ENCODE measurements at regions not wholly inside any gene's neighbourhood (a gene's known extent, or its start where the extent isn't known, plus 50 kb on each side); places are given as distances from the start of the nearest gene placed in this dataset.

- no peaks in the 10 kb centered on the region for H4K20me1 ChIP-seq (ENCODE audit: insufficient read depth, poor library complexity, severe bottlenecking)
- no peaks in the 10 kb centered on the region for H3K9me3 ChIP-seq (ENCODE audit: low read depth)
- no peak overlapping the region for H2AFZ ChIP-seq
- TF ChIP-seq EZH2 (IDR thresholded peaks at IDR 0.05; ENCODE audit: borderline replicate concordance): no peak
- TF ChIP-seq, protein P1, sequence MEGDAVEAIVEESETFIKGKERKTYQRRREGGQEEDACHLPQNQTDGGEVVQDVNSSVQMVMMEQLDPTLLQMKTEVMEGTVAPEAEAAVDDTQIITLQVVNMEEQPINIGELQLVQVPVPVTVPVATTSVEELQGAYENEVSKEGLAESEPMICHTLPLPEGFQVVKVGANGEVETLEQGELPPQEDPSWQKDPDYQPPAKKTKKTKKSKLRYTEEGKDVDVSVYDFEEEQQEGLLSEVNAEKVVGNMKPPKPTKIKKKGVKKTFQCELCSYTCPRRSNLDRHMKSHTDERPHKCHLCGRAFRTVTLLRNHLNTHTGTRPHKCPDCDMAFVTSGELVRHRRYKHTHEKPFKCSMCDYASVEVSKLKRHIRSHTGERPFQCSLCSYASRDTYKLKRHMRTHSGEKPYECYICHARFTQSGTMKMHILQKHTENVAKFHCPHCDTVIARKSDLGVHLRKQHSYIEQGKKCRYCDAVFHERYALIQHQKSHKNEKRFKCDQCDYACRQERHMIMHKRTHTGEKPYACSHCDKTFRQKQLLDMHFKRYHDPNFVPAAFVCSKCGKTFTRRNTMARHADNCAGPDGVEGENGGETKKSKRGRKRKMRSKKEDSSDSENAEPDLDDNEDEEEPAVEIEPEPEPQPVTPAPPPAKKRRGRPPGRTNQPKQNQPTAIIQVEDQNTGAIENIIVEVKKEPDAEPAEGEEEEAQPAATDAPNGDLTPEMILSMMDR (IDR thresholded peaks at IDR 0.05; ENCODE audit: poor library complexity): no peak
- no peak for TF ChIP-seq EZH2phosphoT487 (IDR thresholded peaks at IDR 0.05; ENCODE audit: low read depth, severe bottlenecking, unreplicated experiment)
- no peaks in the 10 kb centered on the region for H3K4me1 ChIP-seq (ENCODE audit: insufficient read depth)
- no peaks in the 10 kb centered on the region for H3K36me3 ChIP-seq (replicated peaks; ENCODE audit: insufficient read depth, low read depth)
- H3K27me3 ChIP-seq: no peaks in the 10 kb centered on the region
- H3K27ac ChIP-seq: no peak overlapping the region
- no peak overlapping the region for H3K4me3 ChIP-seq
- no peak for DNase-seq (ENCODE audit: low spot score)
- H3K79me2 ChIP-seq: no peaks in the 10 kb centered on the region
- no peak overlapping the region for H3K4me2 ChIP-seq
- 93% methylated on average over 2 of the region's 2 CpGs for WGBS (ENCODE audit: low lambda C conversion rate, missing lambda C conversion rate)
- no peaks in the 10 kb centered on the region for H3K9me2 ChIP-seq (replicated peaks; ENCODE audit: insufficient read depth)
These were observed 455.9 kb upstream of the KLF4 start for GRCh38 chr9:107945493-107945892.

DNA sequence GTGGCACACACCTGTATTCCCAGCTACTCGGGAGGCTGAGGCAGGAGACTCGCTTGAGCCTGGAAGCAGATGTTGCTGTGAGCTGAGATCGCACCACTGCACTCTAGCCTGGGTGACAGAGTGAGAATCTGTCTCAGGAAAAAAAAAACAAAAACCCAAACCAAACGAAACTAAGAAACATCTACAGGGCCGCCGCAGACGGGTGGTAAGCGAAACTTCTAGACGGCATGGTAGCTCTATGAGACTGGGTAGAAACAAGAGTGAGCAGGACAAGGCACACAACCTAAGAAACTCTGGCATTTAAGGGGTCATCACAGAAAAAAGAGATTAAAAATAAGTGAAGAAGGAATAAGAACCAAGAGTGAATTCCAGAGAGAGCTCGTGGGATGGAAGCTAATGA lies 454.8 kb upstream of the KLF4 start:
- no peaks in the 10 kb centered on the region for H4K20me1 ChIP-seq (ENCODE audit: insufficient read depth, poor library complexity, severe bottlenecking)
- no peaks in the 10 kb centered on the region for H3K9me3 ChIP-seq (ENCODE audit: low read depth)
- H3K4me3 ChIP-seq: no peak overlapping the region
- no peak overlapping the region for H2AFZ ChIP-seq
- H3K79me2 ChIP-seq: no peaks in the 10 kb centered on the region
- H3K36me3 ChIP-seq (replicated peaks; ENCODE audit: insufficient read depth, low read depth): no peaks in the 10 kb centered on the region
- H3K4me1 ChIP-seq (ENCODE audit: insufficient read depth): no peaks in the 10 kb centered on the region
- TF ChIP-seq, protein P1 (IDR thresholded peaks at IDR 0.05; ENCODE audit: poor library complexity): no peak
- no peak for TF ChIP-seq EZH2 (IDR thresholded peaks at IDR 0.05; ENCODE audit: borderline replicate concordance)
- no peak for TF ChIP-seq EZH2phosphoT487 (IDR thresholded peaks at IDR 0.05; ENCODE audit: low read depth, severe bottlenecking, unreplicated experiment)
- no peak for DNase-seq (ENCODE audit: low spot score)
- H3K9me2 ChIP-seq (replicated peaks; ENCODE audit: insufficient read depth): no peaks in the 10 kb centered on the region
- 92% methylated on average over 10 of the region's 10 CpGs for WGBS (ENCODE audit: low lambda C conversion rate, missing lambda C conversion rate)
- no peak overlapping the region for H3K27ac ChIP-seq
- no peaks in the 10 kb centered on the region for H3K27me3 ChIP-seq
- no peak overlapping the region for H3K4me2 ChIP-seq

- WGBS (ENCODE audit: low lambda C conversion rate, missing lambda C conversion rate): 79% methylated on average over 3 of the region's 3 CpGs
- no peaks in the 10 kb centered on the region for H3K27me3 ChIP-seq
- H3K36me3 ChIP-seq (replicated peaks; ENCODE audit: insufficient read depth, low read depth): no peaks in the 10 kb centered on the region
- H3K27ac ChIP-seq: no peak overlapping the region
- H2AFZ ChIP-seq: no peak overlapping the region
- H3K4me3 ChIP-seq: no peak overlapping the region
- DNase-seq (ENCODE audit: low spot score): no peak
- H3K4me2 ChIP-seq: no peak overlapping the region
- H3K79me2 ChIP-seq: no peaks in the 10 kb centered on the region
- no peaks in the 10 kb centered on the region for H3K9me3 ChIP-seq (ENCODE audit: low read depth)
- H4K20me1 ChIP-seq (ENCODE audit: insufficient read depth, poor library complexity, severe bottlenecking): no peaks in the 10 kb centered on the region
- no peaks in the 10 kb centered on the region for H3K4me1 ChIP-seq (ENCODE audit: insufficient read depth)
- H3K9me2 ChIP-seq (replicated peaks; ENCODE audit: insufficient read depth): no peaks in the 10 kb centered on the region
- TF ChIP-seq, protein P1 (IDR thresholded peaks at IDR 0.05; ENCODE audit: poor library complexity): no peak
- TF ChIP-seq EZH2phosphoT487 (IDR thresholded peaks at IDR 0.05; ENCODE audit: low read depth, severe bottlenecking, unreplicated experiment): no peak
- TF ChIP-seq EZH2 (IDR thresholded peaks at IDR 0.05; ENCODE audit: borderline replicate concordance): no peak
These were observed 454.3 kb upstream of the KLF4 start for GRCh38 chr9:107943901-107944300.

DNA sequence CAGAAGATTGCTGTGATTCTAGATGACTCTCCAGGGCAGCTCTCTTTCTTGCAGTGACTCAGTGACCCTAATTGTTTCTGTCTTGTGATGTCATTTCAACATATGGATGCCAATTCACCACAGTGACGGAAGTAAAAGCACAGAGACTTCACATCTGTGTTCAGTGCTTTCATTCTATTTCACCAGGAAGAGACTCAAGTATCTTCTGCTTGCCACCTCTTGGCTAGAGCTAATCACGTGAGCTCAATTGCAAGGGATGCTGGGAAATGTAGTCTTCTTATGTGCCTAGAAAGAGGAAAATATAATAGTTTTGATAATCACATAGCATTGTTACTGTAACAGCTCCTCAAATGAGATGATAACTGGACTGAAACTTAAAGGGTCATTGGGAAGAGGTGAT lies 453.3 kb upstream of the KLF4 start:
- H3K4me1 ChIP-seq (ENCODE audit: insufficient read depth): no peaks in the 10 kb centered on the region
- H3K4me2 ChIP-seq: no peak overlapping the region
- no peak for TF ChIP-seq EZH2phosphoT487 (IDR thresholded peaks at IDR 0.05; ENCODE audit: low read depth, severe bottlenecking, unreplicated experiment)
- TF ChIP-seq EZH2 (IDR thresholded peaks at IDR 0.05; ENCODE audit: borderline replicate concordance): no peak
- TF ChIP-seq, protein P1 (IDR thresholded peaks at IDR 0.05; ENCODE audit: poor library complexity): no peak
- H3K9me2 ChIP-seq (replicated peaks; ENCODE audit: insufficient read depth): no peaks in the 10 kb centered on the region
- no peaks in the 10 kb centered on the region for H3K36me3 ChIP-seq (replicated peaks; ENCODE audit: insufficient read depth, low read depth)
- H3K4me3 ChIP-seq: no peak overlapping the region
- no peaks in the 10 kb centered on the region for H3K79me2 ChIP-seq
- H2AFZ ChIP-seq: no peak overlapping the region
- WGBS (ENCODE audit: low lambda C conversion rate, missing lambda C conversion rate): 87% methylated on average over 2 of the region's 2 CpGs
- H3K27ac ChIP-seq: no peak overlapping the region
- no peak for DNase-seq (ENCODE audit: low spot score)
- no peaks in the 10 kb centered on the region for H3K27me3 ChIP-seq
- no peaks in the 10 kb centered on the region for H4K20me1 ChIP-seq (ENCODE audit: insufficient read depth, poor library complexity, severe bottlenecking)
- no peaks in the 10 kb centered on the region for H3K9me3 ChIP-seq (ENCODE audit: low read depth)
